ENCODE measurements at regions not wholly inside any gene's neighbourhood (a gene's known extent, or its start where the extent isn't known, plus 50 kb on each side); places are given as distances from the start of the nearest gene placed in this dataset.
A peak's percentile ranks its signal among the peaks of the same experiment; 100 is the strongest.

GRCh38 chr12:130098301-130099005 lies 63.8 kb upstream of the FZD10 start:
- no peak for DNase-seq (ENCODE audit: low read depth in 4 of 4, low spot score in 3 of 4)

- DNase-seq (ENCODE audit: low read depth in 4 of 4, low spot score in 3 of 4): no peak
Measured at GRCh38 chr12:130100634-130101362, 61.5 kb upstream of the FZD10 start.

DNA sequence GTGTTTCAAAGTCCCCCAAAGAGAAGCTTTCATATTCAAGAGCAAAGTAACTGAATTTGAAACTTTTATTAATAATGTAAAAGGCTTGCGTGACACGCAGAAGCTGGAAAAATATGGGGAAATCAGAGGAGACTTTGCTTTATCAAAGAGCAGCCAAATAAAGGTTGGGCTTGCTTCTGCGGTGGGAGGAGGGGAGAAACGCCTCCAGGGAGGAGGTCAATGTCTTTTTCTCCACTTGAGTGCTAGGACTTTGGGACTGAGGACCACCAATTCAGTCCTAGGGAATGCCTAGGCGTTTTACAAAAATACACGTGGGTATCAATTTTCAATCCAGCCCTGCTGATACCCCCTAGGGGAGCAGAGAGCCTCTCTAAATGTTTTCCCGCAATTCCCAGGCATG lies 60.9 kb upstream of the FZD10 start:
- DNase-seq (ENCODE audit: low read depth in 4 of 4, low spot score in 3 of 4): no peak

- no peak for DNase-seq (ENCODE audit: low read depth in 4 of 4, low spot score in 3 of 4)
Measured at GRCh38 chr12:130102266-130102665, 60.0 kb upstream of the FZD10 start.

- DNase-seq (ENCODE audit: low read depth in 4 of 4, low spot score in 3 of 4): no peak
Measured at GRCh38 chr12:130104571-130105106, 57.6 kb upstream of the FZD10 start.

DNA sequence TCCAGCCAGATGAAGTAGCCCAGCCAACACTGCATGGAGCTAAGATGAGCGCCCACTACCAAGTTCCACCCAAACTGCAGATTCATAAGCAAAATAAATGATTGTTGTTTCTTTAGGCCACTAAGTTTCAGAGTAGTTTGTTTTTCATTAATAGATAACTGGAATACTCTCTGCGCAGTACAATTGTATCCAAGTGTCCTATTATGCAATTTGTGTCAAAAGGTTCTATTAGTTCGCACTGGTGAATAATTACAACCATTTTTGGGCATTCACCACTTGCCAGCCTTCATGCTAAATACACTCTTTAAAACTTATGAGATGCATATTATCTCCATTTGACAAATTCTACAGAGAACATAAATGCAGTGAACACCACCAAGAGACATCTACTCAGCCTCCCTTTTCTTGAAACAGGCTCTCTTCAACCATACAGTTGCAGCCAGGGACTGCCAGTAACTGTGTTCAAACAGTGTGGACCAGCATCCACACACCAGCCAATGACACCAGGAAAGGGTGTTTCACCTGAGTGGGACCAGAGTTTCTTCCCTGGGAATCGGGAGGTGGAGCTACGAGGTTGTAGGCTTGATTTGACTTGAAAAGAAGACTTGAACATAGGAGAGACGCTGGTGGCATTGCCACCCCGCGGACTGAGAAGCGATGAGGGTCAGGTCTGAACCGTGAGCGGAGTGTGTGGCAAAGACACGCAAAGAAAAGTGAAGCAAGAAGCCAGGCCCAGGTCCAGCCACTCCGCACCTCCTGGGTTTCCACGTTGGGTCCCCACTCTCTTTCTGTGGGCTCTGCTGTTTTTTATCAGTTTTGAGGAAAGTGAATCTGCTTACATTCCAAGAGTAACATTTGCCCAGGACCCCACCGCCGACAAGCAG lies 53.0 kb upstream of the FZD10 start:
- DNase-seq (ENCODE audit: low read depth in 4 of 4, low spot score in 3 of 4): no peak

DNA sequence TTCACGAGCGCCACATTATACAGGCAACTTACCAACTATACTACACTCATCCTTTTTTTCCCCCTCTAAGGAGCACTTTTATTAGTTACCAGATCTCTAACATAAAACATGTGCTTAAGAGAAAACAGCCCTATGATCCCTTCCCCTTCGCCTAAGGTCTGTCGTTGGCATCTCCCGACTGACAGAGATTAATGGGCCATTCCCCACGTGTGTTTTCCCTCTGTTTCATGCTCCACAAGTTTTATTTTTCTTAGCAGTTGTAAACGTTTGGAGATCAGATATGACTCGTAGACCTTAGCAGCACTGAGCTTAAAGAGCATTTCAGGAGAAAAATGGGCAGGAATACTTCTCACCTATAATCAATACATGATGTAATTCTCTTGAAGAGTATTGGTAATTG lies 51.4 kb upstream of the FZD10 start:
- peak in 1 of 4 donors; percentile 55 for DNase-seq (ENCODE audit: low read depth in 4 of 4, low spot score in 3 of 4)

- no peak for DNase-seq (ENCODE audit: low read depth in 4 of 4, low spot score in 3 of 4)
Measured at GRCh38 chr12:130111965-130112496, 50.2 kb upstream of the FZD10 start.

All from right renal pelvis (tissue), 4 donors.